ENCODE measurements at regions not wholly inside any gene's neighbourhood (a gene's known extent, or its start where the extent isn't known, plus 50 kb on each side); places are given as distances from the start of the nearest gene placed in this dataset.

DNA sequence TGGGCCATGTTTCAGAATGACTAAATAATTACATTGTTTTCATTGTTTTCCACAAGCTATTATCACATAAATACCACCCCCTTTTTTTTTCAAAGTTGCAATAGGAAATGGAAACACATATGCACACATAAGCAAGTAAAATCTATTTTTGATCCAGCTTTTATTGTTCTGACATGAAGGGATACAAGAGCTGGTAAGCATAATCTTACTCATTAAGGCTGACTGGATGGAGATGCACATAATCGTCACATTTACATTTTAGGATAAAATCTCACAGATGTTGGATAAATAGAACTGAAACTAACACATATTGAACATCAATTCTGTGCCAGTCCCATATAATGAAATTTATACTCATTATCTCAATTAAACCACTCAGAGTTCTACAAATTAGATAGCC is 84.5 kb upstream of the CHRM2 start:
- Histone ChIP-seq H4K20me1 (replicated peaks; ENCODE audit: control insufficient read depth, extremely low read depth, insufficient read depth, low read length) (no peaks in the 10 kb centered on the region), H3K4me3 (replicated peaks in 1 of 3; ENCODE audit: insufficient read depth in 1 of 3, low read depth in 1 of 3, low read length in 3 of 3) (no peak overlapping the region), H3K27me3 (ENCODE audit: control insufficient read depth in 2 of 2, insufficient read depth in 2 of 2, low read length in 2 of 2) (no peaks in the 10 kb centered on the region), H3K9me3 (replicated peaks; ENCODE audit: control insufficient read depth, insufficient read depth, low read length) (no peaks in the 10 kb centered on the region), H3K4me2 (ENCODE audit: insufficient read depth, low read length) (no peak overlapping the region), H3K79me2 (ENCODE audit: control insufficient read depth, insufficient read depth, low read length) (no peaks in the 10 kb centered on the region), H3K9me1 (replicated peaks; ENCODE audit: control insufficient read depth, extremely low read depth, insufficient read depth, low read length) (no peaks in the 10 kb centered on the region), H3K9ac (replicated peaks; ENCODE audit: extremely low read depth, insufficient read depth, low read length) (no peak overlapping the region), H3K27ac (ENCODE audit: insufficient read depth, low read depth, low read length) (no peak overlapping the region), H3K36me3 (ENCODE audit: control insufficient read depth in 2 of 2, extremely low read depth in 1 of 2, insufficient read depth in 2 of 2, low read length in 2 of 2) (no peaks in the 10 kb centered on the region), H3K4me1 (ENCODE audit: control insufficient read depth, extremely low read depth, insufficient read depth, low read length) (no peaks in the 10 kb centered on the region), H2AFZ (ENCODE audit: low read depth, low read length) (no peak overlapping the region)
- CTCF ChIA-PET: no interaction called here
- no TSS peak for BruUV-seq (replicated peaks)
- TF ChIP-seq EZH2 (IDR thresholded peaks at IDR 0.05; ENCODE audit: borderline replicate concordance, low read depth, low read length, severe bottlenecking) (no peak), POLR2AphosphoS5 (IDR thresholded peaks at IDR 0.05; ENCODE audit: insufficient read depth, low read depth, low read length) (no peak)
- dilution Hi-C loops (cut with MboI; ENCODE audit: extremely low pct_ligation_motif_present, low sequenced_read_pairs): no loop called here
- intact Hi-C loops (cut with micrococcal nuclease): no loop called here
- FAIRE-seq: no peak
- POLR2A ChIA-PET: no interaction called here
- DNase-seq (ENCODE audit: low read depth, low spot score): no peak

GRCh38 chr7:136741941-136742340 is 126.5 kb upstream of the CHRM2 start:
- Histone ChIP-seq H4K20me1 (replicated peaks; ENCODE audit: control insufficient read depth, extremely low read depth, insufficient read depth, low read length) (no peaks in the 10 kb centered on the region), H3K4me3 (replicated peaks in 1 of 3; ENCODE audit: insufficient read depth in 1 of 3, low read depth in 1 of 3, low read length in 3 of 3) (no peak overlapping the region), H3K9me1 (replicated peaks; ENCODE audit: control insufficient read depth, extremely low read depth, insufficient read depth, low read length) (no peaks in the 10 kb centered on the region), H3K79me2 (ENCODE audit: control insufficient read depth, insufficient read depth, low read length) (no peaks in the 10 kb centered on the region), H3K4me1 (ENCODE audit: control insufficient read depth, extremely low read depth, insufficient read depth, low read length) (no peaks in the 10 kb centered on the region), H3K27me3 (ENCODE audit: control insufficient read depth in 2 of 2, insufficient read depth in 2 of 2, low read length in 2 of 2) (no peaks in the 10 kb centered on the region), H3K4me2 (ENCODE audit: insufficient read depth, low read length) (no peak overlapping the region), H3K27ac (ENCODE audit: insufficient read depth, low read depth, low read length) (no peak overlapping the region), H3K36me3 (ENCODE audit: control insufficient read depth in 2 of 2, extremely low read depth in 1 of 2, insufficient read depth in 2 of 2, low read length in 2 of 2) (no peaks in the 10 kb centered on the region), H2AFZ (ENCODE audit: low read depth, low read length) (no peak overlapping the region), H3K9me3 (replicated peaks; ENCODE audit: control insufficient read depth, insufficient read depth, low read length) (peaks cover 3% of the 10 kb centered on the region), H3K9ac (replicated peaks; ENCODE audit: extremely low read depth, insufficient read depth, low read length) (no peak overlapping the region)
- intact Hi-C loops (cut with micrococcal nuclease) (no loop called here), dilution Hi-C loops (cut with MboI; ENCODE audit: extremely low pct_ligation_motif_present, low sequenced_read_pairs) (no loop called here)
- DNase-seq (ENCODE audit: low read depth, low spot score) (no peak), FAIRE-seq (no peak)
- BruUV-seq (replicated peaks): no TSS peak
- ChIA-PET POLR2A (no interaction called here), CTCF (interaction anchor here (0.6 kb wide), 1 partner anchor 133 kb away, joined by 3 read pairs; no protein-coding TSS in a partner anchor)
- TF ChIP-seq FOS (IDR thresholded peaks at IDR 0.05; ENCODE audit: borderline replicate concordance, insufficient read depth, low read length) (no peak), POLR2A (IDR thresholded peaks at IDR 0.05; ENCODE audit: low read depth, low read length) (no peak), JUN (IDR thresholded peaks at IDR 0.05; ENCODE audit: borderline replicate concordance, insufficient read depth, insufficient read length, low read depth) (no peak), POLR2AphosphoS5 (IDR thresholded peaks at IDR 0.05; ENCODE audit: insufficient read depth, low read depth, low read length) (no peak), GATA2 (IDR thresholded peaks at IDR 0.05; ENCODE audit: insufficient read depth, insufficient read length, low read depth, low read length) (no peak)

All from endothelial cell of umbilical vein (primary cell).